ENCODE measurements at regions not wholly inside any gene's neighbourhood (a gene's known extent, or its start where the extent isn't known, plus 50 kb on each side); places are given as distances from the start of the nearest gene placed in this dataset.
"Not testable (repeated sequence)": the region's sequence is repeated elsewhere in the genome, so short reads cannot be mapped to it uniquely, and the experiment has no call there.

- TF ChIP-seq, protein P1, sequence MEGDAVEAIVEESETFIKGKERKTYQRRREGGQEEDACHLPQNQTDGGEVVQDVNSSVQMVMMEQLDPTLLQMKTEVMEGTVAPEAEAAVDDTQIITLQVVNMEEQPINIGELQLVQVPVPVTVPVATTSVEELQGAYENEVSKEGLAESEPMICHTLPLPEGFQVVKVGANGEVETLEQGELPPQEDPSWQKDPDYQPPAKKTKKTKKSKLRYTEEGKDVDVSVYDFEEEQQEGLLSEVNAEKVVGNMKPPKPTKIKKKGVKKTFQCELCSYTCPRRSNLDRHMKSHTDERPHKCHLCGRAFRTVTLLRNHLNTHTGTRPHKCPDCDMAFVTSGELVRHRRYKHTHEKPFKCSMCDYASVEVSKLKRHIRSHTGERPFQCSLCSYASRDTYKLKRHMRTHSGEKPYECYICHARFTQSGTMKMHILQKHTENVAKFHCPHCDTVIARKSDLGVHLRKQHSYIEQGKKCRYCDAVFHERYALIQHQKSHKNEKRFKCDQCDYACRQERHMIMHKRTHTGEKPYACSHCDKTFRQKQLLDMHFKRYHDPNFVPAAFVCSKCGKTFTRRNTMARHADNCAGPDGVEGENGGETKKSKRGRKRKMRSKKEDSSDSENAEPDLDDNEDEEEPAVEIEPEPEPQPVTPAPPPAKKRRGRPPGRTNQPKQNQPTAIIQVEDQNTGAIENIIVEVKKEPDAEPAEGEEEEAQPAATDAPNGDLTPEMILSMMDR (IDR thresholded peaks at IDR 0.05; ENCODE audit: low read depth, low read length, poor library complexity, severe bottlenecking): not testable (repeated sequence)
- TF ChIP-seq EZH2phosphoT487 (IDR thresholded peaks at IDR 0.05; ENCODE audit: borderline replicate concordance, low read length): not testable (repeated sequence)
Observed at GRCh38 chr9:39775570-39775969, 420.1 kb downstream of the SPATA31A1 start.
